NK-92 (cell line): ENCODE measurements at regions not wholly inside any gene's neighbourhood (a gene's known extent, or its start where the extent isn't known, plus 50 kb on each side); places are given as distances from the start of the nearest gene placed in this dataset.

Experiments
- DNase-seq: peaks from one replicate; lab custom pipeline; 2025; ENCODE audit not compliant: unreplicated experiment; lab: John Stamatoyannopoulos, UW

GRCh38 chr22:48596111-48596850 lies 1231.4 kb downstream of the BRD1 start:
- DNase-seq: no peak

DNA sequence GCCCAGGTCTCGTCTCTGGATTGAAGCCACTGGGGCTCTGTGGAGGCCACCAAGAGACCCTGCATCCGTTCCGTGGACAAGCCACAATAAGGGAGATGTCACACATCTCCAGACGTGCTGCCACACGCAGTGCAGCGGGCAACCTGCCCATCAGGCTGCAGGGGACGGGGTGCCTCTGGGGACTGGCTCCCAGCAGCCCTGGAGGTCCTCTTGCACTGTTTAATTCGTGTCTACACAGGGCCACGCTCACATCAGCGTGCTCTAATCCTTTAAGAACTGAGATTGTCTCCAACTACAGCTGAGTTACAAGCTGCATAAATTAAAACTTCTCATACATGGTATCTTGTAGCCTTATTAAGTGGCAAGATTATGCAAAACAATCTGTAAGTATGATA lies 1232.2 kb downstream of the BRD1 start:
- no peak for DNase-seq

GRCh38 chr22:48594757-48595510 lies 1232.7 kb downstream of the BRD1 start:
- DNase-seq: no peak

- no peak for DNase-seq
Measured at GRCh38 chr22:48594016-48594756, 1233.5 kb downstream of the BRD1 start.

GRCh38 chr22:48593551-48593950 lies 1234.1 kb downstream of the BRD1 start:
- no peak for DNase-seq

GRCh38 chr22:48592931-48593330 lies 1234.7 kb downstream of the BRD1 start:
- DNase-seq: no peak

- DNase-seq: no peak
Measured at GRCh38 chr22:48592488-48592887, 1235.2 kb downstream of the BRD1 start.

DNA sequence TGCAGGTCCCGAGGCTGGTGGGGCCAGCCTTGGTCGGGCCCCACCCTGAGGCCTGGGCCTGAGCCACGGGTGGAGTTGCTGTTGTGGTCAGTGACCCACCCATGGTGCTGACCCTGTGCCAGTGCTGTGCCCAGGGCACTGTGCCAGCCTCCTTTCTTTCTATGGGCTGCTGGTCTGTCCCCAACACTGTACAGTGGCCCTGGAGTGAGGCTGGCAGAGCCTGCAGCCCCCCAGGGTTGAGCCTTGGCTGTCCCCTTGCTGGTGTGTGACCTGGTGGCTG lies 1235.7 kb downstream of the BRD1 start:
- no peak for DNase-seq

DNA sequence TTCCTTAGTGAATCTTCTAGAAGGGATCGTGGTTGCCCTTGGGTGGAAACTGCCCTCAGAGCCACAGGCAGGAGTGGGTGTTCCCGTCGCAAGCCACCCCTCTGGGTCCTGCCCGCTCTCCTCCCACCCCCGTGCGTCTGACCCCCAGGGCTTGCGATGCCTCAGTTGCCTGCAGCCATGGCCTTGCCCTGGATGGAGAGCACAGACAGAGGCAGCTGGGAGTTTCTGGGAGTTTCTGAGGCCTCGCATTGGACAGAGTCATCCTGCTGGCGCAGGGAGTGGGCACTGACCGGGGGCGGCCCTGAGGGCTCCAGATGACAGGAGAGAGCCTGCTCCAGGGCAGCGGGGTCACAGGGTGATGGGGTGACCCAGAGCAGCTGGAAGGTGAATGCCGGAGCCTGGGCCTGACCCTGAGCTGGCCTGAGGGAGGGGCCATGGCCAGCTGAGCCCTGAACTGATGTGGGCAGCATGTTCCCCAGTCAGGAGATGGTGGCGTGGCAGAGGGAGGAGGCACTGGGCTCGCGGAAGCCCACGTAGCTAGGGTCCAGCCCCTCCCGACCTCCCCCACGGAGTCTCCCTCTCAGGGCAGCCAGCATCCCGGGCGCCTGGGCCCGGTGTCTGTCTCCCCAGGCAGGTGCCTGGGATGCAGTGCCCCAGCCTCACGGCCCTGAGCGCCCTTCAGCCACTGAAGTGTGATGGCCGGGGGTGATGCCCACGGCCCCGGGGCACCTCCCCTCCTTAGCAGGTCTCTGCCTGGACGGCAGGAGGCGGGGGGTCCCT lies 1236.2 kb downstream of the BRD1 start:
- no peak for DNase-seq

- DNase-seq: no peak
Measured at GRCh38 chr22:48589901-48590300, 1237.8 kb downstream of the BRD1 start.

- DNase-seq: no peak
Measured at GRCh38 chr22:48588878-48589450, 1238.7 kb downstream of the BRD1 start.

GRCh38 chr22:48588151-48588877 lies 1239.4 kb downstream of the BRD1 start:
- DNase-seq: no peak

DNA sequence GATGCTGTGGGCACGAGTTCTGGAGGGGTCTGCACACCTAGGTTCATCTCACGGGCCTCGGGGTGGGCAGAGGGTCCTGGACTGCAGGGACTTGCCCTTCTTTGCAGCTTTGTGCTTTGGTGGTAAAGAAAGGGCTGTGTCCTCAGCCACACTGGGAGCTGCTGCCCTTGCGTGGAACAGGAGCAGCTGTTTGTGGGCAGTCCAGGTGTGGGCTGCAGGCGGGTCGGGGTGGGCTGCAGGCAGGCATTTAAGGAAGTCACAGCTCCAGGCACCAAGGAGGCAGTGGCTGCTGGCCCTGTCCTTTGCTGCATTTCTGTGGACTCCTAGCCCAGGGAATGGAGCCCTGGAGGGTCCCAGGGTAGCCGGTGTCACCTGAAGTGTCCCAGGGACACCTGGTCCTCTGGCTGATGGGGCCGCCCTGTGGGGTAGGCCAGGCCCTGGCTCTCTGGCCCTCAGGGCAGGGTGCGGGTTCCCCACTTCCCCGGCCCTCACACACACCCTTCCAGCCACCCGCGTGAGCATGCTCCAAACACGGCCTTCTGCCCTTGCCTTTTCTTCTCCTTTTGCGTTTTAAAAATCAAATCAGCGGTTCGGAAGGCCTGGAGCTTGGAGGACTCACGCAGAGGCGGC lies 1240.3 kb downstream of the BRD1 start:
- DNase-seq: no peak

GRCh38 chr22:48586799-48587185 lies 1240.9 kb downstream of the BRD1 start:
- DNase-seq: no peak

DNA sequence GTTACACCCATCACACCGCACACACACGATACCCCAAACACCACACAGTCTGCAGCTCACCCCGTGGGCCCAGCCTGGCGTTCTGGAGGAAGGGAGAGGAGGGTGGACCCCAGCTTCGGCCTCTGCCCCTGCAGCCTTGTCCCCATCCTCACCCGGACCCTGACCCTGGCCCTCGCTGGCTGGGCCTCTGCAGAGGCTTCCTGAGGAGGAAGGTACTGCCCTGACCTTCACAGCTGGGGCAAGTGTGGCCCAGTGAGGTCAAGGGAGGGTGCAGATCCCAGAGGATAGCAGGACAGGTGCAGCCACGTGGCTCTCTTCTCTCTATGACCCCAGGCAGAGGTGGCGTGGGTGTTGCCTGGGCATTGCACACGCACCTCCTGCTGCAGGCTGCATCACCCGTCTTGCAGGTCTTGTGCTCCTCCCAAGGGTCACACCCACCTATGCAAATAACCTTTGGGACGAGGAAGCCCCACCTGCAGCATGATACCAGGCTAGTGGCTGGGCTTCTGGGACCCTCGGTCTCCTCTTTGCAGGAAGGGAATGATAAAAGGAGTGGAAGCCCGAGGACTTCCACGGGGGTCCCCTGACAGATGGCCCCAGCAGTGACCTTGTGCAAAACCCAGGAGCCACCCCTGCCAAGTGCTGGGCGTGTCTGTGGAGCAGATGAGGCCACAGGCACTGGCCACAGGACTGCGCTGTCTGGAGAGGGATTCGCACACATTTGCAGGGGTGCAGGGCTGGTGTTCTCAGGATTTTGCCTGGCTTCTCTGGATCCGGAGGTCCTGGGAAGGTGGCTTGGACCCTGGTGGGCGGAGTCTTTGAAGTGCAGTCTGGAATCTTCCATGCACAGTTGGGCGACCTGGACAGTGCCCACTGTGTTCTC lies 1241.5 kb downstream of the BRD1 start:
- no peak for DNase-seq

- no peak for DNase-seq
Measured at GRCh38 chr22:48584170-48584569, 1243.5 kb downstream of the BRD1 start.

- no peak for DNase-seq
Measured at GRCh38 chr22:48581796-48582469, 1245.7 kb downstream of the BRD1 start.

DNA sequence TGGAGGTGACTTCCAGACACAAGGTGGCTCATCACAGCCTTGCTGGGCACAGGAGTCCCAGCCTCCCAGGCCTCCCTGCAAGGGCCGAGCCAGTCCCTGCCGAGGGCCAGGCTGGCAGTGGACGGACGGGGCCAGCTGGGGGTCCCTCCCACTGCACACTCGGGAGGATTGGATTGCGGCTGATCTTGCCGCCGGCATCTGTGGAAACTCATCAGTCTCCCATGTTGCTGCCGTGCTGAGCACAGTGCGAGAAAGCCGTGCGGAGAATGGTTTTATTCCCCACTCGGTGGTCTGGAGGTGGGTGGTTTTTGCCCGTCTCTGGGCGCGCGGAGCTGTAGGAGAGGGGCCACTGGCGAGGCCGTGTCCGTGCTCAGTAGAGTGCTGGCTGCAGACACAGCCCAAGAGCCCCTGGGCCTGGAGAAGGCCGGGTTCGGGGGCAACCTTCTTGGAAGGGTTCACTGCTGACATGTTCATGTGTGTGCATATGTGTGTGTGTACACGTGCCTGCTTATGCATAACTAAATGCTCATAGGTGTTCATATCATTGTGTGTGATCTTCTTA lies 1246.4 kb downstream of the BRD1 start:
- no peak for DNase-seq
